AG04450 (cell line): ENCODE measurements at regions not wholly inside any gene's neighbourhood (a gene's known extent, or its start where the extent isn't known, plus 50 kb on each side); places are given as distances from the start of the nearest gene placed in this dataset.

ENCODE experiments used
- CTCF ChIA-PET: fragments of 300-600, 350-600 bp; formaldehyde crosslinking; extraction: SDS; loops from one replicate; lab custom pipeline; 2022; ENCODE audit warnings: antibody characterized with exemption, inconsistent platforms; lab: Charles Lee
- POLR2A ChIA-PET: fragments of 350-600 bp; formaldehyde crosslinking; extraction: SDS; loops from one replicate; lab custom pipeline; 2021; ENCODE audit warnings: antibody characterized with exemption, inconsistent platforms; lab: Yijun Ruan, JAX
- DNase-seq: peaks from one replicate; pipeline ENCODE4 v3.0.0-alpha.2; 2011; ENCODE audit warnings: low read depth, low spot score
- H3K27ac ChIP-seq: one replicate; pipeline ENCODE4 v1.5.1; 2012; ENCODE audit warnings: low read depth, low read length, control low read depth
- H3K27me3 ChIP-seq: one replicate; pipeline ENCODE4 v1.6.0; 2012; ENCODE audit warnings: low read length; ENCODE audit not compliant: control insufficient read depth, insufficient read depth
- H3K4me3 ChIP-seq: 2 replicates; pipeline ENCODE4 v1.5.1; 2011; ENCODE audit warnings: mild to moderate bottlenecking, low read depth, low read length, control low read depth
- H3K9me3 ChIP-seq: 2 replicates; pipeline ENCODE4 v1.5.1; 2012; ENCODE audit warnings: low read length; ENCODE audit not compliant: control insufficient read depth, insufficient read depth
- TF ChIP-seq, protein P1 (sequence below): IDR thresholded peaks from 2 replicates; pipeline ENCODE4 v1.5.1; 2011; ENCODE audit warnings: low read depth, low read length, control low read depth, inconsistent platforms

DNA sequence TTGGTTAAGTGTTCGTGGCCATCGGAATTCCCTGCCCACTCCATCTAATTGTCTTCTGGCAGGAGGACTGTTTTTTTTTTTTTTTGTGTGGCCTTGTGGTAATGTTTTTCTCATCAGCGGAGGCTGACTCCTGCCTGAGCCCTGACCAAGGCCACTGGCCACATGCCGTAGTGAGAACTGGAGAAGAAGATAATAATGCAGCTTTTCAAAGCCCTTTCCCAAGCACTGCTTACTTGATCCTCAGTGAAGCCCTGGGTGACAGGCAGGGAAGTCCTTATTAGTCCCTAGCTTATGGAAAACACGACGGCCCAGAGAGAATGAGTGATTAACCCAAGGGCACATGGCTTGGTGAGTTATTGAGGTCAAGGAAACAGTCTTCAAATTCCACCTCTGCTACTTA lies 71.2 kb downstream of the ADM start:
- ChIA-PET CTCF (interaction anchor here (1.1 to 1.8 kb wide), 2 partner anchors 10 kb away, joined by 5 to 17 read pairs; no protein-coding TSS in a partner anchor), POLR2A (no interaction called here)
- H3K9me3 ChIP-seq: no peaks in the 10 kb centered on the region
- H3K27ac ChIP-seq: no peak overlapping the region
- TF ChIP-seq, protein P1, sequence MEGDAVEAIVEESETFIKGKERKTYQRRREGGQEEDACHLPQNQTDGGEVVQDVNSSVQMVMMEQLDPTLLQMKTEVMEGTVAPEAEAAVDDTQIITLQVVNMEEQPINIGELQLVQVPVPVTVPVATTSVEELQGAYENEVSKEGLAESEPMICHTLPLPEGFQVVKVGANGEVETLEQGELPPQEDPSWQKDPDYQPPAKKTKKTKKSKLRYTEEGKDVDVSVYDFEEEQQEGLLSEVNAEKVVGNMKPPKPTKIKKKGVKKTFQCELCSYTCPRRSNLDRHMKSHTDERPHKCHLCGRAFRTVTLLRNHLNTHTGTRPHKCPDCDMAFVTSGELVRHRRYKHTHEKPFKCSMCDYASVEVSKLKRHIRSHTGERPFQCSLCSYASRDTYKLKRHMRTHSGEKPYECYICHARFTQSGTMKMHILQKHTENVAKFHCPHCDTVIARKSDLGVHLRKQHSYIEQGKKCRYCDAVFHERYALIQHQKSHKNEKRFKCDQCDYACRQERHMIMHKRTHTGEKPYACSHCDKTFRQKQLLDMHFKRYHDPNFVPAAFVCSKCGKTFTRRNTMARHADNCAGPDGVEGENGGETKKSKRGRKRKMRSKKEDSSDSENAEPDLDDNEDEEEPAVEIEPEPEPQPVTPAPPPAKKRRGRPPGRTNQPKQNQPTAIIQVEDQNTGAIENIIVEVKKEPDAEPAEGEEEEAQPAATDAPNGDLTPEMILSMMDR: no peak
- H3K27me3 ChIP-seq: no peaks in the 10 kb centered on the region
- no peak for DNase-seq
- H3K4me3 ChIP-seq: no peak overlapping the region

DNA sequence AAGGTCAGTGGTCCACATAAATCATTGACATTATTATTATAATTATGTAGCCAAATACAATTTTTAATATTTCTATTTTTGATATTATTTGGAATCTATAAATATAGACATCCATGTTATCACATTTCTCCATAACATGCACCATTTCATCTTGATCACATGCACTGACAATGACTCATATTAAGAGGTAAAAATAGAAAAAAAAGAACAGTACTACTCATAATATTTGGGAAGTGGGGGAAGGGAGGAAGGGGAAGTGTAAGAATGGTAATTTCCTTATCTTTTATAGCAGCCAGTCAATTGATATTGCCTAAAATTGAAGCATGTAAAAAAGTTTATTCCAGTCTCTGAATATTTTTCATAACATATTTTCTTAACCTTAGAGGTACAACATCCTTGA lies 72.3 kb downstream of the ADM start:
- ChIA-PET CTCF (interaction anchor here (1.1 kb wide), 1 partner anchor 11 kb away, joined by 5 read pairs; no protein-coding TSS in a partner anchor), POLR2A (no interaction called here)
- no peak for DNase-seq
- TF ChIP-seq, protein P1: no peak
- H3K9me3 ChIP-seq: no peaks in the 10 kb centered on the region
- no peaks in the 10 kb centered on the region for H3K27me3 ChIP-seq
- H3K4me3 ChIP-seq: no peak overlapping the region
- H3K27ac ChIP-seq: no peak overlapping the region

DNA sequence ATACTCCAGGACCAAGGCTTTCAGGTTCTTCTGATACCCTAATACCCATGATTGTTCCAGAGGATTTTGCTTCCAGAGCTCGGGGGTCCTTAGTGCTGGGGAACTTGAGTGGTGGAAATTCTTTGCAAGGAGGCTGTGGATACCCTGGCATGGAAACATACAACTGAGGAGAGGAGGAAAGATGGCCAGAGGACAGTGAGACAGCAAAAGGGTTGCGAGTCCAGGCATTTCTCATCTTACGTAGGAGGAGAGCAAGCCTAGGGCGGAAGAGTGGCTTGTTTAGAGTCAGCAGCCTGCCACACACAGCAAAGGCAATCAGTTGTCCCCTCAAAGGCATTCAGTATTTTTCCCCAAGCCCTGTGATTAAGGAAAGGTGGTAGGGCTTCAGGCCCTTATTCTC lies 73.5 kb downstream of the ADM start:
- ChIA-PET CTCF (interaction anchor here (1.6 to 3.4 kb wide), 2 partner anchors 11 to 12 kb away, joined by 5 to 17 read pairs; no protein-coding TSS in a partner anchor), POLR2A (no interaction called here)
- no peak overlapping the region for H3K27ac ChIP-seq
- no peaks in the 10 kb centered on the region for H3K27me3 ChIP-seq
- no peak for DNase-seq
- TF ChIP-seq, protein P1: no peak
- no peak overlapping the region for H3K4me3 ChIP-seq
- H3K9me3 ChIP-seq: 0 out of 2 replicates have a peak, but pooled peaks cover 2% of the 10 kb centered on the region

- no peak overlapping the region for H3K27ac ChIP-seq
- POLR2A ChIA-PET: interaction anchor here (1.3 kb wide), 1 partner anchor 13 kb away, joined by 5 read pairs; no protein-coding TSS in a partner anchor
- no peaks in the 10 kb centered on the region for H3K27me3 ChIP-seq
- no peak for DNase-seq
- no peak overlapping the region for H3K4me3 ChIP-seq
- TF ChIP-seq, protein P1: no peak
- CTCF ChIA-PET: interaction anchor here (0.9 to 3.4 kb wide), 3 partner anchors 11 to 27 kb away, joined by 3 to 17 read pairs (median 5); no protein-coding TSS in a partner anchor
- H3K9me3 ChIP-seq: 0 out of 2 replicates have a peak, but pooled peaks cover 2% of the 10 kb centered on the region
These were observed 74.1 kb downstream of the ADM start for GRCh38 chr11:10379022-10379421.

- CTCF ChIA-PET: interaction anchor here (0.9 to 3.4 kb wide), 3 partner anchors 12 to 27 kb away, joined by 3 to 17 read pairs (median 5); no protein-coding TSS in a partner anchor
These were observed 74.6 kb downstream of the ADM start for GRCh38 chr11:10379426-10379825.

More at GRCh38 chr11:10379426-10379825, 74.6 kb downstream of the ADM start:
- no peak overlapping the region for H3K4me3 ChIP-seq
- POLR2A ChIA-PET: interaction anchor here (1.3 kb wide), 1 partner anchor 13 kb away, joined by 5 read pairs; no protein-coding TSS in a partner anchor
- H3K27ac ChIP-seq: peak overlapping the region; percentile 32
- TF ChIP-seq, protein P1: no peak
- DNase-seq: no peak
- H3K9me3 ChIP-seq: 0 out of 2 replicates have a peak, but pooled peaks cover 2% of the 10 kb centered on the region
- H3K27me3 ChIP-seq: no peaks in the 10 kb centered on the region
